B cell (primary cell): ENCODE measurements at regions not wholly inside any gene's neighbourhood (a gene's known extent, or its start where the extent isn't known, plus 50 kb on each side); places are given as distances from the start of the nearest gene placed in this dataset.
"Not testable (repeated sequence)": the region's sequence is repeated elsewhere in the genome, so short reads cannot be mapped to it uniquely, and the experiment has no call there.

Experiments used
- ATAC-seq: fragments of 200-7000 bp; cut with Tn5 transposase; one replicate; pipeline ENCODE4 v1.10.0; 2021; ENCODE audit warnings: low read depth, mild to moderate bottlenecking, moderate number of reproducible peaks, moderate library complexity
- CTCF ChIA-PET: fragments of 350-600 bp; sonication (Branson Sonifier 250); formaldehyde crosslinking; loops from one replicate; lab custom pipeline; 2021; ENCODE audit warnings: antibody characterized with exemption, inconsistent platforms; lab: Charles Lee
- POLR2A ChIA-PET: fragments of 350-600 bp; sonication (Branson Sonifier 250); formaldehyde crosslinking; loops from one replicate; lab custom pipeline; 2021; ENCODE audit warnings: antibody characterized with exemption; lab: Charles Lee
- DNase-seq: peaks from one replicate; pipeline ENCODE4 v3.0.0; 2013
- H2AFZ ChIP-seq: 2 replicates; pipeline ENCODE4 v1.6.1; 2012; ENCODE audit warnings: mild to moderate bottlenecking, low read depth, low read length; ENCODE audit not compliant: insufficient read depth, poor library complexity, severe bottlenecking
- H3K27ac ChIP-seq, 2 donors: 1 replicate in 1 of 2; 2 replicates in 1 of 2; pipeline ENCODE4 v1.5.1; 2012 to 2013; ENCODE audit warnings: low read length in 2 of 2, mild to moderate bottlenecking in 2 of 2, moderate library complexity in 1 of 2
- H3K27me3 ChIP-seq, 4 experiments: fragments of 200-600 bp in 1 of 4; sonication (generic) in 1 of 4; replicated peaks in 1 of 4; 1 replicate in 2 of 4; 2 replicates in 2 of 4; pipeline versions ENCODE4 v1.6.1 to v1.7.0; 2013 to 2016; ENCODE audit warnings: low read length in 3 of 4, mild to moderate bottlenecking in 2 of 4, mixed read lengths in 1 of 4, moderate library complexity in 1 of 4; ENCODE audit not compliant: insufficient read depth in 4 of 4, control insufficient read depth in 3 of 4; ENCODE audit errors: control extremely low read depth in 1 of 4
- H3K36me3 ChIP-seq, 2 experiments: replicated peaks in 1 of 2; 1 replicate in 1 of 2; 2 replicates in 1 of 2; pipeline versions ENCODE4 v1.6.1 to v1.7.1; 2013; ENCODE audit warnings: low read length in 1 of 2; ENCODE audit not compliant: insufficient read depth in 2 of 2, control insufficient read depth in 1 of 2; ENCODE audit errors: control extremely low read depth in 1 of 2, extremely low read depth in 1 of 2
- H3K4me1 ChIP-seq, 2 donors: fragments of 200-600 bp in 1 of 2; sonication (generic) in 1 of 2; 1 replicate in 1 of 2; 2 replicates in 1 of 2; pipeline versions ENCODE4 v1.5.1 to v1.6.1; 2013 to 2017; ENCODE audit warnings: low read length in 2 of 2; ENCODE audit not compliant: control insufficient read depth in 2 of 2, insufficient read depth in 2 of 2
- H3K4me2 ChIP-seq: replicated peaks from 2 replicates; pipeline ENCODE3; 2012; ENCODE audit warnings: mild to moderate bottlenecking, low read depth, low read length; ENCODE audit not compliant: poor library complexity, severe bottlenecking
- H3K4me3 ChIP-seq, 5 experiments: fragments of 200-600 bp in 1 of 5; sonication (generic) in 1 of 5; 1 replicate in 3 of 5; 2 replicates in 2 of 5; pipeline versions ENCODE4 v1.5.1 to v1.7.0; 2011 to 2016; ENCODE audit warnings: low read length in 4 of 5, mild to moderate bottlenecking in 4 of 5, low read depth in 2 of 5, control low read depth in 1 of 5, moderate library complexity in 1 of 5; ENCODE audit not compliant: insufficient read depth in 1 of 5; ENCODE audit errors: control extremely low read depth in 1 of 5, extremely low read depth in 1 of 5
- H3K79me2 ChIP-seq: fragments of 200-600 bp; sonication (generic); one replicate; pipeline ENCODE4 v1.6.0; 2016; ENCODE audit warnings: low read length; ENCODE audit not compliant: control insufficient read depth, insufficient read depth
- H3K9ac ChIP-seq: fragments of 200-600 bp; sonication (generic); 2 replicates; pipeline ENCODE4 v1.6.1; 2017; ENCODE audit warnings: mild to moderate bottlenecking, low read length, moderate library complexity
- H3K9me3 ChIP-seq, 3 donors: one replicate each; pipeline versions ENCODE4 v1.6.1 to v1.7.1; 2013; ENCODE audit warnings: low read length in 2 of 3; ENCODE audit not compliant: control insufficient read depth in 2 of 3, insufficient read depth in 1 of 3; ENCODE audit errors: control extremely low read depth in 1 of 3
- H4K20me1 ChIP-seq: 2 replicates; pipeline ENCODE4 v1.6.0; 2012; ENCODE audit warnings: mild to moderate bottlenecking, low read length; ENCODE audit not compliant: insufficient read depth, control insufficient read depth, poor library complexity, severe bottlenecking
- H3K27ac Mint-ChIP-seq: one replicate; pipeline ENCODE4 v1.8.0; 2021; ENCODE audit warnings: mixed read lengths
- H3K27me3 Mint-ChIP-seq: one replicate; pipeline ENCODE4 v1.8.0; 2021; ENCODE audit warnings: mixed read lengths
- H3K4me1 Mint-ChIP-seq: one replicate; pipeline ENCODE4 v1.8.0; 2021; ENCODE audit warnings: mixed read lengths
- H3K4me3 Mint-ChIP-seq: one replicate; pipeline ENCODE4 v1.8.0; 2021; ENCODE audit warnings: mixed read lengths
- H3K9me3 Mint-ChIP-seq: one replicate; pipeline ENCODE4 v1.8.0; 2022; ENCODE audit warnings: mixed read lengths; ENCODE audit not compliant: insufficient read depth
- EZH2 ChIP-seq: IDR thresholded peaks from 2 replicates; pipeline ENCODE4 v1.6.1; 2012; ENCODE audit warnings: borderline replicate concordance, low read depth, mild to moderate bottlenecking, moderate library complexity, low read length; ENCODE audit not compliant: insufficient read depth, poor library complexity, severe bottlenecking
- WGBS: methylation state at CpG from one replicate; pipeline ENCODE4 v1.1.5; 2013; ENCODE audit warnings: missing lambda C conversion rate; ENCODE audit not compliant: insufficient coverage; 5-methylcytosine and 5-hydroxymethylcytosine counted together
- intact Hi-C: fragments of 100-400 bp; cut with micrococcal nuclease; formaldehyde crosslinking; loops from one replicate; pipeline ENCODE4 v1.10.0; 2022
- TF ChIP-seq, protein P1 (sequence below): fragments of 200-600 bp; IDR thresholded peaks from one replicate; pipeline ENCODE4 v1.8.0; 2022; ENCODE audit warnings: antibody characterized with exemption, mild to moderate bottlenecking

DNA sequence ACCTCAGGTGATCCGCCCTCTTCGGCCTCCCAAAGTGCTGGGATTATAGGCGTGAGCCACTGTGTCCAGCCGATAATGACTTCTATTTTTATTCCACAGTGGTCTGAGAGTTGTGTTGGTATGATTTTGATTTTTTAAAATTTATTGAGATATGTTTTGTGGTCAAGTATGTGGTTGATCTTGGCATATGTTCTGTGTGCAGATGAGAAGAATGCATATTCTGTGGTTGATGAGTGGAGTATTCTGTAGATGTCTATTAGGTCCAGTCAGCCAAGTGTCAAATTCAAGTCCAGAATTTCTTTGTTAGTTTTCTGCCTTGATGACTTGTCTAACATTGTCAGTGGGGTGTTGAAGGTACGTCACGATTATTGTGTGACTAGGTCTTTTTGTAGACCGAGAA is 338.2 kb upstream of the TARS1 start:
- Histone ChIP-seq H3K27ac (no peak overlapping the region), H3K4me2 (no peak overlapping the region), H3K9ac (no peak overlapping the region), H2AFZ (no peak overlapping the region), H3K9me3 (peaks cover 0 to 25% (median 8%) of the 10 kb centered on the region in 3 donors), H4K20me1 (no peaks in the 10 kb centered on the region), H3K36me3 (no peaks in the 10 kb centered on the region), H3K4me1 (no peaks in the 10 kb centered on the region), H3K4me3 (no peak overlapping the region), H3K79me2 (no peaks in the 10 kb centered on the region), H3K27me3 (no peaks in the 10 kb centered on the region)
- H3K9me3 Mint-ChIP-seq = peaks cover 16% of the 10 kb centered on the region
- H3K27ac Mint-ChIP-seq = no peak overlapping the region
- H3K4me3 Mint-ChIP-seq = no peak overlapping the region
- intact Hi-C loops = no loop called here
- ATAC-seq = no peak
- DNase-seq = no peak
- no peaks in the 10 kb centered on the region for H3K27me3 Mint-ChIP-seq
- POLR2A ChIA-PET = no interaction called here
- H3K4me1 Mint-ChIP-seq = no peaks in the 10 kb centered on the region
- CTCF ChIA-PET = no interaction called here
- no peak for TF ChIP-seq EZH2
- TF ChIP-seq, protein P1, sequence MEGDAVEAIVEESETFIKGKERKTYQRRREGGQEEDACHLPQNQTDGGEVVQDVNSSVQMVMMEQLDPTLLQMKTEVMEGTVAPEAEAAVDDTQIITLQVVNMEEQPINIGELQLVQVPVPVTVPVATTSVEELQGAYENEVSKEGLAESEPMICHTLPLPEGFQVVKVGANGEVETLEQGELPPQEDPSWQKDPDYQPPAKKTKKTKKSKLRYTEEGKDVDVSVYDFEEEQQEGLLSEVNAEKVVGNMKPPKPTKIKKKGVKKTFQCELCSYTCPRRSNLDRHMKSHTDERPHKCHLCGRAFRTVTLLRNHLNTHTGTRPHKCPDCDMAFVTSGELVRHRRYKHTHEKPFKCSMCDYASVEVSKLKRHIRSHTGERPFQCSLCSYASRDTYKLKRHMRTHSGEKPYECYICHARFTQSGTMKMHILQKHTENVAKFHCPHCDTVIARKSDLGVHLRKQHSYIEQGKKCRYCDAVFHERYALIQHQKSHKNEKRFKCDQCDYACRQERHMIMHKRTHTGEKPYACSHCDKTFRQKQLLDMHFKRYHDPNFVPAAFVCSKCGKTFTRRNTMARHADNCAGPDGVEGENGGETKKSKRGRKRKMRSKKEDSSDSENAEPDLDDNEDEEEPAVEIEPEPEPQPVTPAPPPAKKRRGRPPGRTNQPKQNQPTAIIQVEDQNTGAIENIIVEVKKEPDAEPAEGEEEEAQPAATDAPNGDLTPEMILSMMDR = no peak
- WGBS = 87% methylated on average over 4 of the region's 7 CpGs

DNA sequence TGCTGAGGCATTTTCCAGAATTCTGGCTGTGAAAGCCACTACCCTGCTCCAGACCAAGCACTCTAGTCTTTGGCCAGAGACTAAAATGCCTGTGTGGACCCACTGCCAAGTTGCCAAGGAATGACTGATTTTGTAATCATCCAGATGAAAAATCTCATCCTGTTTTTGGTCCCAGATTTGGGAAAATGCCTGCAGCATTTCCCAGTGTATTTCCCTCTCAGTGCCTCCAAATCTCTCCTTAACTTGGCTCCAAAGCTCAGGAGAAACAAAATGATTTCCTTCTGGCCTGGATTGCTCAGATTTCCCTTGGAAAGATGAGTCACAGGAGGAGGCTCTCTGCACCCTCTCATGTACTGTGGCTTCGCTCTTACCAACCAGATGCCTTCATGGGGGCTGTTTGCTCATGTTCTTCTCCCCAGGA is 335.2 kb upstream of the TARS1 start:
- H3K4me1 ChIP-seq = no peaks in the 10 kb centered on the region
- peaks cover 17% of the 10 kb centered on the region for H3K9me3 Mint-ChIP-seq
- DNase-seq (no peak), ATAC-seq (no peak)
- ChIA-PET CTCF (no interaction called here), POLR2A (no interaction called here)
- H3K9ac ChIP-seq = no peak overlapping the region
- no peak overlapping the region for H3K4me2 ChIP-seq
- no peaks in the 10 kb centered on the region for H3K27me3 ChIP-seq
- TF ChIP-seq, protein P1 = no peak
- TF ChIP-seq EZH2 = no peak
- no peak overlapping the region for H3K27ac Mint-ChIP-seq
- no peaks in the 10 kb centered on the region for H3K79me2 ChIP-seq
- no peaks in the 10 kb centered on the region for H4K20me1 ChIP-seq
- no peak overlapping the region for H3K27ac ChIP-seq
- no peaks in the 10 kb centered on the region for H3K27me3 Mint-ChIP-seq
- 60% methylated on average over 1 of the region's 1 CpG for WGBS
- no peak overlapping the region for H2AFZ ChIP-seq
- no peaks in the 10 kb centered on the region for H3K4me1 Mint-ChIP-seq
- no peaks in the 10 kb centered on the region for H3K36me3 ChIP-seq
- no peak overlapping the region for H3K4me3 Mint-ChIP-seq
- intact Hi-C loops = no loop called here
- H3K9me3 ChIP-seq = peaks cover 0 to 29% (median 8%) of the 10 kb centered on the region in 3 donors
- H3K4me3 ChIP-seq = no peak overlapping the region

DNA sequence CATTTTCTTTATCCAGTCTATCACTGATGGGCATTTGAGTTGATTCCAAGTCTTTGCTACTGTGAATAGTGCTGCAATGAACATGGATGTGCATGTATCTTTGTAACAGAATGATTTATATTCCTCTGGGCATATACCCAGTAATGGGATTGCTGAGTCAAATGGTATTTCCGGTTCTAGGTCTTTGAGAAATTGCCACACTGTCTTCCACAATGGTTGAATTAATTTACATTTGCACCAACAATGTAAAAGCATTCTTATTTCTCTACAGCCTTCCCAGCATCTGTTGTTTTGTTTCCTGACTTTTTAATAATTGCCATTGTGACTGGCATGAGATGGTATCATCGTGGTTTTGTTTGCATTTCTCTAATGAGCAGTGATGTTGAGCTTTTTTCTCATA is 330.3 kb upstream of the TARS1 start:
- intact Hi-C loops = not testable (repeated sequence)

More for the DNA sequence above, 330.3 kb upstream of the TARS1 start:
- H3K4me2 ChIP-seq, H4K20me1 ChIP-seq, H3K9me3 ChIP-seq, H3K9ac ChIP-seq, H3K27me3 ChIP-seq, H3K4me3 Mint-ChIP-seq, H2AFZ ChIP-seq, H3K27me3 Mint-ChIP-seq, H3K27ac Mint-ChIP-seq, CTCF ChIA-PET, H3K9me3 Mint-ChIP-seq, H3K4me1 ChIP-seq, ATAC-seq, H3K79me2 ChIP-seq, H3K4me3 ChIP-seq, H3K4me1 Mint-ChIP-seq, POLR2A ChIA-PET, DNase-seq, H3K27ac ChIP-seq, H3K36me3 ChIP-seq: not testable (repeated sequence)
- WGBS = no CpG with 5 or more reads among the region's 2 CpGs
